Stimulated activated CD8-positive, alpha-beta memory T cell treated with anti-CD3 and anti-CD28 coated beads, Interleukin-7, amount 100 ng/mL, for 48 hours (primary cell): ENCODE measurements at regions not wholly inside any gene's neighbourhood (a gene's known extent, or its start where the extent isn't known, plus 50 kb on each side); places are given as distances from the start of the nearest gene placed in this dataset.
"Not testable (repeated sequence)": the region's sequence is repeated elsewhere in the genome, so short reads cannot be mapped to it uniquely, and the experiment has no call there.

ENCODE experiments used
- DNase-seq, 2 donors: peaks; one replicate each; pipeline ENCODE4 v3.0.0-alpha.2; 2020; ENCODE audit warnings: low read depth in 1 of 2; ENCODE audit errors: extremely low read depth in 1 of 2

DNA sequence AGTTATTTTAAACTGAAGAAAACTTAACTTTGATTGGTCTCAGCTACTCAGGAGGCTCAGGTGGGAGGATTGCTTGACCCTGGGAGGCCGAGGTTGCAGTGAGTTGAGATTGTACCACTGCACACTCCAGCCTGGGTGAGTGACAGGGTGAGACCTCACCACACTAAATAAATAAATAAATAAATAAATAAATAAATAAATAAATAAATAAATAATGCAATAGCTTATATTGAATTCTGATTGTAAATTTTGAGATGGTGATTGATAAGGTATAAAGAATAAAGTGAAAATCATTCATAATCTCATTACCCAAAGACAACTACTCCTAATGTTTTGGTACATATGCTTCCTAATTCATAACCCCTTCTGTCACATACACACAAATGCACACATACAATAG, 58.1 kb downstream of the TUBA3C start:
- DNase-seq, result no peak

DNA sequence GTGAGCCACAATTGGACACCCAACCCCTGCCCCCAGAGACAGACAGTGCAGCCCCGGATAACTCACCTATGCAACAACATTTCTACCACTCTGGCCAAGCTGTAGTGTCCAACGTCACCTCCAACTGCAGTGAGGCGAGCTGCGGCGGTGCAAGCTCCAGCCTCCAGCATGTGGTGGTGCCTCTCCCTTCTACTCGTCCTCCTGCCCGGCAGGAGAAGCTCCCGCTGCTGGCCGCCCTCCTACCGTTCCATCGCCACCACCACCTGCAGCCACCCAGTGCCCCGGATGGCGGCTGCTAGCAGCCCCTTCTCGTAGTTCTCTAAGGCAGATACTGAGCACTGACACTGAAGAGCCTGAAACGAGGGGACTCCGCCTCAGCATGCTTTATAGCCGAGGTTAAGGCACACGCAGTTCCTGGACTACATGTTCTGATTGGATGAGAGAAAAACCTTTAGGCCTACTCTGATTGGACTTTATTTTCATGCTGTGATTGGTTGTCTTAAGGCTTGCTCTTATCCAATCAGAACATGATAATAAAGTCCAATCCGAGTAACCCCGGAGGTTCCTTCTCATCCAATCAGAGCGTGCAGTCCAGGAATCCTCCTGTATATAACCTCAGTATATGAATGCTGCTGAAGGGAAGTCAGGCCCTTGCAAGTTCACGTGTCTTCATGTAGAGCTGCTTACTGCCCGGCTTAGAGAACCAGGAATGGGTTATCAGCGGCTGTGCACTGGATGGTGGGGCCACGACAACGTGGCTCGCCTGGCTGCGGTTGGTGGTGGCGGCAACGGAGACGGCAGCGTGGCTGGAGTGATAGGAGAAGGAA, 63.5 kb downstream of the TUBA3C start:
- DNase-seq, result no peak

DNA sequence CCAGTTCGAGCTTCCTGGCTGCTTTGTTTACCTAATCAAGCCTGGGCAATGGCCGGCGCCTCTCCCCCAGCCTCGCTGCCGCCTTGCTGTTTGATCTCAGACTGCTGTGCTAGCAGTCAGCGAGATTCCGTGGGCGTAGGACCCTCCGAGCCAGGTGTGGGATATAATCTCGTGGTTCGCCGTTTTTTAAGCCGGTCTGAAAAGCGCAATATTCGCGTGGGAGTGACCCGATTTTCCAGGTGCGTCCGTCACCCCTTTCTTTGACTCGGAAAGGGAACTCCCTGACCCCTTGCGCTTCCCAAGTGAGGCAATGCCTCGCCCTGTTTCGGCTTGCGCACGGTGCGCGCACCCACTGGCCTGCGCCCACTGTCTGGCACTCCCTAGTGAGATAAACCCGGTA, 72.4 kb downstream of the TUBA3C start:
- DNase-seq, result not testable (repeated sequence)

DNA sequence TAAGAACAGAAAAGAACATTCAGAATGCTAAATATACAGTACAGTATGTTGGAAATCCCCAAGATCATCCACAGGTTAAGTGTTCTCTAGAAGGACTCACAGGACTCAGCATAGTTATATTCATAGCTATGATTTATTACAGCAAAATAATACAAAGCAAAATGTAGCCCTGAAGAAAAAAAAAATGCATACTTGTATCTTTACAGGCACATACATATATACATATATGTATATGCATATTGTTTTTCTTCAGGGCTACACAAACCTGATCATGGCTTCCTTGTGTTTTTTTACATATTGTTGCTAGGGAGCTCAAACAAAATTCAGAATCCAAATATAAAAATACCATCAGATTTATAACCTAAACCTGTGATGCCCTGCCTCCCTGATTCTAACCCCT, 78.5 kb downstream of the TUBA3C start:
- no peak for DNase-seq

DNA sequence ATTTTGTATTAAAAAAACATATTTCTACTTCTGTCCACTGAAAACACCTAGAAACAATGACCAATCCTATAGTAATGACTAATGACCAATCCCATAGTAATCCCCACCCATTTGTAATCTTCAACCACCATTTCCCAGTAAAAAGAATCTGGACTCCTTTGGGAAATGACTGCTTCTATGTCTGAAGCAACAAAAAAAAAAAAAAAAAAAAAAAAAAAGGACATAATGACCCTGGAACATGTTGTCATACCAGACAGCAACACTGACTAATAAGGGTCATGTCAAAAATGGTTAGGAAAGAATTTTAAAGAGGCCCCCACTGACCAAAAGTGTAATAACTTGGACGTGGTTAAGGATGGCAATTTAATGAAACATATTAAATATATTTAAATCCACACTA, 88.3 kb downstream of the TUBA3C start:
- DNase-seq, result no peak

DNA sequence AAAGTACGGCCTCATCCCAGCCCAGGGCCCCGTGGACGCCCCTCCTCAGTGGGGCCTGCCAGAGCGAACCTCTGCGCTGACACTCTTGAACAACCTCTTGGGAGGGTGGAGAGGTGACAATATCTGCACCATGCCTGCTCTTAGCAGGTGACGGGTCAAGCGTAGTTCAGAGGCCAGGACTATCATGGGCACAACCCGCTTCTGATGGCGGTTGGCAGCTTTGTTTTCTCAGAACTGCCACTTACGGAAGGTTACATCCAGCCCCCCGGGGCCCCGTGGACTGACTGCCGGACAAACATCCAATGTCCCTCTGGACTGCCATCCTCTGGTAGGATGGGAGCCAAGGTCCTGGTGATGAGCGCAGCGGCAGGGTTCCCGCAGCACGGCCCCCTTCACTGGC, 91.1 kb downstream of the TUBA3C start:
- DNase-seq, result no peak

DNA sequence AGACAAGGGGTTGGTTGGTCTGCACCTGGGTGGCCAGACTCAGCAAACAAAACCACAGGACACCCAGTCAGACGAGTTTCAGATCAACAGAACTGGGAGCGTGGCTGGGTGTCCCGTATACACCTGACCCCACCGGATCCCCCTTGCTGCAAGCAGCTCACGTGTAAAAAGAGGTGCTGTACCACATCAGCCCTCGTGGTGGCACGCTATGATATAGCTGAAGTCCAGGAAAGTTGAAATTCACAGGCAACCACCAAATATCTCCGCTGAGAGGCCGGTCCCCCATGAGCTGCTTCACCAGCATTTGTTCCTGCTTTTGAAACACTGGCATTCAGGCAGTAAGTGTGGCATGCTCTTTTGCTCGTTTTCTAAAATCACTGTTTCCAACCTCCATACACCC, 92.3 kb downstream of the TUBA3C start:
- DNase-seq, result no peak

DNA sequence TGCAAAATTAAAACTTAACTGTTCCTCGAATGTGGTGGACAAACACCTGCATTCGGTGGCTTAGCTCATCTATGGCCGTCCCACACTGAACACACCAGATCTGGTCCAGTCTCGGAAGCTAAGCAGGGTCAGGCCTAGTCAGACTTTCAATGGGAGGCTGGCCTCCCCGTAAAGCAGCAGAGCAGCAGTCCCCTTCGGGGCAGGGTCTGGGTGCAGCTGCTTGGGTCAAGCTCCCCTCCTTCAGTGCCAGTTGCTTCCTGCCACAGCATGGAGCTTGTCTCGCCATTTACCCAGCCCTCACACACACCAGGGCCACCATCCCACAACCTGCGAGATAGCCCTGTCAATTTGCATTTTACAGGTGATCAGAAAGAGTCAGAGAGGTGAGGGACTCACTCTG, 93.2 kb downstream of the TUBA3C start:
- DNase-seq, result no peak

DNA sequence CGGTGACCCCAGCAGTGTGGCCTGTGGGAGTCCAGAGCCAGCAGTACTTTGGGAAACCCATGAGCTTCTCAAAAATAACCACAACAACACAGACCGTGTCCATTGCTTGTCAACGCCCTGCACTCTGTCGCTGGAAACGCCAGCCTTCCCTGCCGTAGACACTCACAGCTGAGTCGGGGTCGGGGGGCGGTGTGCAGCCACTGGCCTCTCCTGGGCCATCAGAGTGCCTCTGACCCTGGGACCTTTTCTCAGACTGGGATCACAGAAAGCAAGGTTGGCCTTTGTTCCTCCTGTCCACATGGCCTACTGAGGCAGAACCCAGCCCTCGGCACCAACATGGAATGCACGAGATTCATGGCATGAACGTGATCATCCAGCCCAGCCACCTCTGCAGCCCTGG, 95.7 kb downstream of the TUBA3C start:
- DNase-seq, result no peak

DNA sequence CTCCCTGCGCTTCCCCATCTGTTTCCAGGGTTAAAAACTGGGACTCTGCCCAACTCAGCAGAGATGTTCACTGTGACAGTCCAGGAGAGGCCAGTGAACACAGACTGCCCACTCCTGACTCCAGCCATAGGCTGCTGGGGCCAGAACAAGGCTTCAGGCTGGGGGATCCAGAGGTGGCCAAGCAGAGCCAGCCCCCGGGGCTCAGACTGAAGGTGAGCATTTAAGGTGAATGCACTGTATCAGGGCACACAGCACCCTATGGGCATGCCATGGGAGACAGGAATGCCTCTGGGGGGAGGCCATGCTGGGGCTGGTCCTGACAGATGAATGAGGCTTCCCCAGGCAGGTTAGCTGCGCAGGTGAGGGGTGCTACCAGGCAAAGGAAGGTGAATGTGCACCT, 96.4 kb downstream of the TUBA3C start:
- no peak for DNase-seq

DNA sequence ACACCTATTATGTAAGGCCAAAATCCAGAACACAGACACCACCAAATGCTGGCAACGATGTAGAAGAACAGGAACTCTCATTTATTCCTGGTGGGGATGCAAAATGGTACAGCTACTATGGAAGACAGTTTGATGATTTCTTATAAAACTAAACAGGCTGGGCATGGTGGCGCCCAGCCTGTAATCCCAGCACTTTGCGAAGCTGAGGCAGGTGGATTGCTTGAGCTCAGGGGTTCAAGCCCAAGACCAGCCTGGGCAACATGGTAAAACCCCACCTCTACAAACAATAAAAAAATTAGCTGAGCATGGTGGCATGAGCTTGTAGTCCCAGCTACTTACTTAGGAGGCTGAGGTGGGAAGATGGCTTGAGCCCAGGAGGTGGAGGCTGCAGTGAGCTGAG, 98.3 kb downstream of the TUBA3C start:
- DNase-seq, result no peak

DNA sequence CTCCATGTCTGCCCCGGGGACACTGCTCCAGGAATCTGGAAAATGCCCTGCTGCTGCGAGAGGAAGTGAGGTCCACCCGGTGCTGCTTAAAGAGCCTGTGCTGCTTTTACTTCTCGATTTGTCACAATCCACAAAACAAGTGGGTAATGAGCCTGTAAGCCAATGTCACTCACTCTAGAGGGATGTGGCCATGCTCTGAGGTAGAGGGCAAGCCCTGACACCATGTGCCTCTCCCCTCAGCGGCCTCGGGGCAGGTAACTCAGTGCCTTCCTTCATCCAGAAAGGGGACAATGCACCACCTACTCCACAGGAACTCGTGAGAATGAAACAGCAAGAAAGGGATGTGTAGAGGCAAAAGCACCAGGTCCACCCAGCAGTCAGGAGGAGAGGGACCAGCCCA, 106.2 kb downstream of the TUBA3C start:
- no peak for DNase-seq

DNA sequence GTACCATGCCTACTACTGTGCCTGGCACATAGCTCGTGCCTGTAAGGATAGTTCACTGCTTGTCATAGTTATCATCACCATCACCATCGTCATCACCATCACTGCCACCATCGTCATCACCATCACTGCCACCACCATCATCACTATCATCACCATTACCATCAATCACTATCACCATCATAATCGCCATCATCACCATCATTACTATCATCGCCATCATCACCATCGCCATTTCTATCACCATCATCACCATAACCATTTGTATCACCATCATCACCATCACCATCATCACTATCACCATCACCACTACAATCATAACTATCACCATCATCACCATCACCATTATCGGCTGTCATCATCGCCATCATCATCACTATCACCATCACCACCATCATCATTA, 107.1 kb downstream of the TUBA3C start:
- DNase-seq, result no peak

DNA sequence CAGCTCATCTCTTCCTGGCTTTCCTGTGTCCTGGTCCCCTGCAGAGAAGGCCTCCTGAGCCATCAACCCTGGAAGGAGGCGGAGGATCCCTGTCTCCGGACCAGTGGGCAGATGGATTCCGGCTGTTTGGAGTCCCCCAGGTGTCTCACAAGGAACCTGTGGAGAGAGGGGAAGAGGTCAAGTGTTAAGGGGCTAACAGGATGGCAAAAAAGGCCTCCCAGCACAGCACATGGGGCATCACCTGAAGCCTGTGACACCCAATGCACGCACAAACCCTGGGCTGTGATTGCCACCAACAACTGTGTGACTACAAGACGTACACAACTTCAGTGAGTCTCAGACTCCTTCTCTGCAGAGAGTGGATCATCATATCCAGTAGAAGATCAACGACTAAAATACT, 107.5 kb downstream of the TUBA3C start:
- not testable (repeated sequence) for DNase-seq

DNA sequence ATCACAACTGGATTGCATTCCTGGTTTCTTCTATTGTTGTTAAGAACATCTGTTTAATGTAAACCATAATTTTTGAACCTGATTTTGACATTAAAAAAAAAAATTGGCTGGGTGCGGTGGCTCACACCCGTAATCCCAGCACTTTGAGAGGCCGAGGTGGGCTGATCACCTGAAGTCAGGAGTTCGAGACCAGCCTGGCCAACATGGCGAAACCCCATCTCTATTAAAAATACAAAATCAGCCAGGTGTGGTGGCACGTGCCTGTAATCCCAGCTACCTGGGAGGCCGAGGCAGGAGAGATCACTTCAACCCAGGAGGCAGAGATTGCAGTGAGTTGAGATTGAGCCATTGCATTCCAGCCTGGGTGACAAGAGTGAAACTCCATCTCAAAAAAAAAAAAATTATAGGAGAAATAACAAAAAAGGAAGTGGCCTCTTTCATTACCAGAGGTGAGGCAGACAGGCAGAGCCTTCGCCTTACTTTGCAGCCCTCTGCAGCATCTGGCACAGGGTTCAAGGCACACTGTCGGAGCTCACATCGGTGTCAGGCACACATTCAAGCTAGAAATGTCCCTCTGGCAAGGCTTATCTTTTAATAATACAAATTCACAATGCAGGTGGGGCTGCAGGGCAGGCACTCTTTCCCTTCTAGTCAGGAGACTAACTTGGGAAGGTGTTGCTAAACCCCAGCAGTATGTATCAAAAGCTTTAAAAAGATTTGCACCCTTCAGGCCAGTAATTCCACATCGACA, 108.5 kb downstream of the TUBA3C start:
- DNase-seq, result not testable (repeated sequence)

DNA sequence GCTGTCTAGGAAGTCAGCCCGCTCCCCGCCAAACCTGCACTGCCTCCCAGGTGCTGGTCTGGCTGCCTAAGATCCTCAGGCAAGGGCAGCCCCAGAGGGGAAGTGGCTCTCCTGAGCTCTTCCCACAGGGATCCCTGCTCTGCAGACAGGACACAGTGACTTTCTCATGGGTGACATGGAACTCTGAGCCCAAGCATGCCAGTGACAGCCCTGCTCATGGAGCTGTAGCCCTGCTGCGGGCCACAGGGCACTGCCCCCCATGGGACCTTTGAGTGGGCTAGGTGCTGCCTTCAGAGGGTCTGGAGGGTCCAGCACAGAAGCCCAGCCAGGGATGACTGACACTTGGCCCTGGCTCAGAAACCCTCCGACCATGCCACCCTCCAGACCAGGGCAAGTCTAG, 109.1 kb downstream of the TUBA3C start:
- DNase-seq, result no peak

DNA sequence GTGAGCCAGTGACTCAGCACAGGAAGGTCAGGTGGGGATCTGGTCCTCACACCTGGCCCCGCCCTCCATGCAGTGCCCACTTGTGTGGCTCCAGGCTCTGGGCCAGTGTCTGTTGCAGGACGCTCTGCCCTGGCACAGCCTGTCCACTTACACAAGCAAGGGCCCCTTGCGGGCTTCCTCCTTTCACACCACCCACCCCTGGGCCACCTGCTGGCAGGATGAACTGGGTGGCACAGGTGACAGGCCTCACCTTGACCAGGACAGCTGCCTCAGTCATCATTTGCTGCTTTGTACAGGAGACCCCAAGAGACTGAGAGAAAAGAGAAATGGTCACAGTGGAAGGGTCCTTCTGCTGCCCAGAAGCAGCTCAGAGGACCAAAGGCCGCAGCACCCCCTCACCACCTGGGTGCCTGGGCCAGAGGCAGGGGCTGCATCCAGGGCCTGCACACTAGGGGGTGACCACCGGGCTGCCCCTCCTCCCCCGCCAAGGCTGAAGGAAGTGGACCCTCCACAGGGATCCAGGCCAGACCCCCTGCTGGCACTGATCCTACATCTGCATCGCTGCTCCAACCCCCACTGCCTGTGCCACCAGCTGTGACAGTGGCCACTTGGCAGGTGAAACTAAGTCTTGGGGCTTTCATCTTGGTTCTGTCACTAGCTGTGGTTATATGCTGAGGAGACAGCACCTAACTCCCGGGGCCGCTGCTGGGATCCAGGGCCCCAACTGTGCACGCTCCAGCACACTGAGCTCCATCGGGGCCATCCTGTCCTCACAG, 110.3 kb downstream of the TUBA3C start:
- no peak for DNase-seq

DNA sequence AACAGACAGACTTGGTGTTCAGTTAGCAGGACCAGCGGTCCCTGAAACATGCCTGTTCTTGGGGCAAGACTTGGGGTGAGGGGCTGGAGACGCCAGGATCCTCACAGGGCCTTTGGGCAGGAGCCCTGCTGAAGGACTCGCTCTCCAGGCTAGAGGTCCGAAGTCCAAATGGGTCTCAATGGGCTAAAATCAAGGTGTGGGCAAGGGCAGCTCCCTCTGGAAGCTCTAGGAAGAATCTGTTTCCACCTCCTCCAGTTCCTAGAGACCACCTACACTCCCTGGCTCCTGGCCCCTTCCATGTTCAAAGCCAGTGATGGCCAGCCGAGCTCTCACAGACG, 111.3 kb downstream of the TUBA3C start:
- no peak for DNase-seq

DNA sequence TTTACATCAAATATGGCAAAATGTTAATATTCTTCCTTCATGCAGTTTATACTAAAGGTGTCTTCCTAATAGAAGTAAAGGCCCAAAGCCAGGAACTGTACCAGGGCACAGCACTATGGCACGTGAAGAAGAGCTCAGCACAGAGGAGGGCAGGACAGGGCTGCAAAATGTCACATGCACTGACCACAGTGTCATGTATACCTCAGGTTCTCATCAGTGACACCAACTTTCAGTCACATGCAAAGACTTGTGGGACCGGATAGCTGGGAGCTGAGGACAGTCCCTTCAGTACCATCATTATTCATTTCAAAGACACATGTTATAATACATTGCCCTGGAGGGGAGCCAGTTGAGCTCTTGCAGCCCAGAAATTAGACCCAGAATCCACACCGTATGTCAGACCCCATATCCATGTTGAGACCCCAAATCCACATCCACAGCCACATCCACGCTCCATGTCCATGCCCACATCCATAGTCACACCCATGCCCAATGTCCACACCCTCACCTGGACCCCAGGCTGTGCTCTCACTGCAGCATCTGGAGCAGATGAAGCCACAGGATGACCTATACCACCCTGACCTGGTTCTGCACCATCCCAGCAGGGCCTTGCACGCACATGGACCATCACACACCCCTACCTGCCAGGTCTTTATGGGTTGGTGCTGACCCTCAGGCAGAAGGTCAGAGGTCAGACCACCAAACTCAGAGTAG, 111.8 kb downstream of the TUBA3C start:
- no peak for DNase-seq

DNA sequence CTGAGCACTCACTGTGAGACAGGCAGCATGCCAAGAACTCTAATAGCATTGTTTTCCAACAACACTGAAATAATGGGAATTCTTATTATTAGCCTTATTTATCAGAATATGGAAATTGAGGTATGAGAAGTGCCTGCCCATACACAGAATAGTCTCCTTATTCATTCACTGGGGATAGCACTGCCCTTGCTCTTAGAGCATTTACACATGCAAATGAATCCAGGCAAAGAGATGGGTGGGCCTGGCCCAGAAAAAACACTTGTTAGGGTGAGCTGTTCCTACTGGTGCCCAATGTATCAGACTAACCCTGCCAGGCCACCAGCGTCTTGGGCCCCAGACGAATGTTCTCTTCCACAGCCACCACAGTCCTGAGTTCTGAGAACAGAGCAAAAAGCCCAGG, 112.9 kb downstream of the TUBA3C start:
- no peak for DNase-seq

DNA sequence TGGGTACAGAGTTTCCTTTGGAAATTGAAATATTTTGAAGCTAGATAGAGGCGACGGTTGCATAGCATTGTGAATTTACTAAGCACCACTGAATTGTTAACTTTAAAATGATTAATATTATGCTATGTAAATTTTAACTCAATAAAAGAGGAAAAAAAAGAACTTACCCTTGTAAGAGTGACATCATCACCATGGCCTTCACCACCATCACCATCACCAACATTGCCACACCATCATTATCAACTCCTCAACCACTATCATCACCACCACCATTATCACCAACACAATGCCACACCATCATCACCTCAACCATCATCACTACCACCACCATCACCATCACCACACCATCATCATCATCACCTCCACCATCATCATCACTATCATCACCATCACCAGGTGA, 113.9 kb downstream of the TUBA3C start:
- DNase-seq, result no peak
